CD4-positive, alpha-beta T cell treated with Interleukin-10 for 1 hour (primary cell): ENCODE measurements at regions not wholly inside any gene's neighbourhood (a gene's known extent, or its start where the extent isn't known, plus 50 kb on each side); places are given as distances from the start of the nearest gene placed in this dataset.

Source experiments
- DNase-seq: peaks from one replicate; pipeline ENCODE4 v3.0.0-alpha.2; 2020

GRCh38 chr10:126787201-126787600 lies 116.7 kb upstream of the C10orf90 start:
- DNase-seq = no peak

DNA sequence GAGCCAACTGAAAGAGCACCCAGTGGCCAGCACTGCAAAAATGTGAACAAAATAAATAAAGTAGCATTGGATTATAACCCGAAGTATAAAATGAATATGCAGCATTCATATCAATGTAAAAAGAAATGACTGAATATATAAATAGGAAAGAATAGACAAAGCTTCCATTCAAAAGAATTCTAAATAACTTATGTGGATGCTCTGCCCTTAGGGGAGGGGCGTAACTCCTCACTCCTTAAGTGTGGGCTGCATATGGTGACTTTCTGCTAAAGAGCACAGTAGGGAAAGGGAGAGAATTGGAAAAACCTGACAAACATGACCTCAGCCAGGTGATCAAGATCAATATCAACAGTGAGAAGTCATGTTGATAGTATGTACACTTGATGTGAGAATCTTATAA lies 109.9 kb upstream of the DOCK1 start:
- DNase-seq = no peak

- DNase-seq = no peak
These were observed 106.6 kb upstream of the DOCK1 start for GRCh38 chr10:126798649-126799048.

- no peak for DNase-seq
These were observed 101.8 kb upstream of the DOCK1 start for GRCh38 chr10:126803394-126803793.

DNA sequence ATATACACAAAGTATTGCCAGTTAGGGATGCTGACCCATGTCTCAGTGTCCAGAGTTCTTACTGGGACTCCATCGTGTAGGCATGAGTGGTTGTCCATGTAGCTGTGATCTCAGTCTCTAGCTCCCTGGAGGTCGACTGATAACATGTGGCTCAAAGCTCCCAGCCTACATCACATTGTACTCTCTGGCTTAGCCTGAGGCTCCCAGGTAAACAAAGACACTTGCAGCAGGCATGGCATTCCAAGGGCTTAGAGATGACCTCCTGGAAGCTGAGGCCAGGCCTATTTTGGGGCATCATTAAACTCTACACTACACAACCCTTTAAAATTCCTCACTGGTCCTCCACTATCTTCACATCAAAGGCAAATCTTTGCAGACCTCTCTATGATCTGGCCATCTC lies 100.8 kb upstream of the DOCK1 start:
- no peak for DNase-seq

DNA sequence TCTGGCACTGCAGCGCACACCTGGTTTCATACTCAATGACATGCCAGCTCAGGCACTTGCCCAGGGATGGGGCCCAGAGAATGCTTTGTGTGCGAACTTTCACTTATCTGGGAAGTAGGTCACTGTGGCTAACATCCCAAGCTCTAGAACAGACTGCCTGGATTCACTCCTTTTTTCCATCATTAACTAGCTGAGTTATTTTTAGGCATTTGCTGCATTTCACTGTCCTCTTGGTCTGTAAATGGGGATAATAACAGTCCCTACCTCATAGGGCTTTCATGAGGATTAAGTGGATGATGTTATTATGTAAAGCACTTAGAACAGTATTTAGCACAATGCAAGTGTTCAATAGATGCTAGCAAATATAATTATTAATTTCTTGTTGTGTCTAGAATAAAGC lies 98.7 kb upstream of the DOCK1 start:
- no peak for DNase-seq

DNA sequence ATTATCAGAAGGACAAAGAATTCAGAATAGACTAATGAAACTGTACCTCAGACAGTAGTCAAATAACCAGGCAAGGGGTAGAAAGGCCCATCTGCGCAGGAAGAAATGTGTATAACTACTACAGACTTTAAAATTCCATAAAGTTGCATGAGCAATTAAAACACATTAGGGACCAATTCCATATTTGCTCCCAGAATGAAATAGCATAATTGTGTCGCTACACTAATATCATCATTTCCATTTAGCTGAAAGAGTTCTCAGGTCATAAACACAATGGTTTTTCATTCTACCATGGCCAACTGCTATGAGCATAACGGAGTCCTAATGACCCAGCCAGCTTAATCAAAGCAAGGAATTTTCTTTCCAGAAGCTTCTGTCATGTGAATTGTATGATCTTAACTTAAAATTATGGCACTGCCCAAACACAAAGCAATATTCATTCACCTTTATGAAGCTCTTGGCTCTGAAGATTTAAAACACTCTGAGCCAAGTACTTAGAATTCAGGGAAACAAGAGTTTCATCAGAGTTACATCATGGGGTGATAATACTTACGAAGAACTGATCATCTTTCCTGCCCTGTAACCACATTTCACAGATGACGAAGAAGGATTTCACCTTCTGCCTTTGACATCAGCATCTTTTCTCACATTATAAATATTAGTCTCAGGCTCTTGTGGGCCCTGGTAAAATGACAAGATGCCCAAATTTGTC lies 98.1 kb upstream of the DOCK1 start:
- no peak for DNase-seq

- no peak for DNase-seq
These were observed 97.1 kb upstream of the DOCK1 start for GRCh38 chr10:126808103-126808502.

GRCh38 chr10:126813432-126813831 lies 91.8 kb upstream of the DOCK1 start:
- DNase-seq = no peak

DNA sequence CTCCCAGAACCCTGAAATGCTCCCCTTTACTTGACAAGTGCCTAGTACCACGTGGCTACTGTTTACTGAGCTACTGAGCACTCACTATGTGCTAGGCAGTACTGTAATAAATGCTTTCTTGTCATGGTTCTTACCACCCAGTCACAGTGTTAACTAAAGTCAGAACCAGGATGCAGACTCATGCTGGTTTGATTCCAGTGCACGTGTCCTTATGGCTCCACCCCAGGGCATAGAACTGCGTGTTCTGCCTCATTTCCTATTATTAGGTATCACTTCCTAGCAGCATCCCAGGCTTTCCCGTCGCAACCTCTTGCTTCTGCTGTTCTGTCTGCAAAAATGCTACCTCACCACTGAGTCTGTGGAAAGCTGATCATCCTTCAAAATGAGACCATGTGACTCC lies 71.7 kb upstream of the DOCK1 start:
- no peak for DNase-seq

DNA sequence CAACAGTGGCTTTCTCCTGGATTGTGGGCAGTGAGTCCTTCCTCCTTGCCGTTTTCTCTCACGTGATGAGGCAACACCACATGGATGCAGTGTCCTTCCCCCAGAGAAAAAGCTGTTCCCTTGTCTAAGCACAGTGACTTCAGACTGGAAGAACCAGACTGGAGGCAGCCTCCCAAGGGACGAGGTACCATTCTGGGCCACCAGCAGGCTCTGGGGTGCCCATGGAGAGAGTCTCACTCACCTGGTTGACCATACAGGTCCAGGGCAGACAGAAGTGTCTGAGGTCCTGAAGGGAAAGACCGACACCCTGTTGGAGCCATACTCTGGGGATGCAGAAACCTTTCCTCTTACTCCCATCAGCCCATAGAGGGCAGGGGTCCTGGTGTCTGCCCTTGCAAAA lies 69.2 kb upstream of the DOCK1 start:
- DNase-seq = no peak

- DNase-seq = no peak
These were observed 66.9 kb upstream of the DOCK1 start for GRCh38 chr10:126838316-126838715.

DNA sequence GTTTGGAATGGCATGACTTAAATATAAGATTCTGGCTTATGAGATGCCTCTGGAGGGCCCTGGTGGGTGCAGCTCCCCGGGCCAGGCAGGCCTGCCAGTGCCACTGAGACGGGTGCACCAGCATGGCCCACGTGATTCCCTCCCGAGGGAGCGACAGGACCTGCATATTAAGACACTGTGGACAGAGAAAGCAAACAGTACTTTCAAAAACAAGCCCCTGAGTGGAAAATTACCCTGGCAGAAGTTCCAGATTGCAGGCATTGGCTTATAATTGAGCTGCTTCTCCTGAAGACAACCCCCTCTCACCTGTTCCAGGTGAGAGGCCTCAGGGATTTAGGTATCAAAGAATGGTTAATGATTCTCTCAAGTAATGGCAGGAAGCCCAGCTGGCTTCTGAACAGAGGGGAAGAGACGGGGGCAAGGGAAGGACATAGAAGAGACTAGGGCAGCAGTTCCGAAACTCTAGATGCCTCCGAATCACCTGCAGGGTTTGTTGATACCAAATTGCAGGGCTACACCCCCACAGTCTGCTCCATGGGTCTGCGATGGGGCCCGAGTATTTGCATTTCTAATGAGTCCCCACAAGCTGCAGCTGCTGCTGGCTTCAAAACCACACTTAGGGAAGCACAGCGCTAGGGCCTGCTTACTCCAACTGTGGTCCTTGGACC lies 66.0 kb upstream of the DOCK1 start:
- no peak for DNase-seq

DNA sequence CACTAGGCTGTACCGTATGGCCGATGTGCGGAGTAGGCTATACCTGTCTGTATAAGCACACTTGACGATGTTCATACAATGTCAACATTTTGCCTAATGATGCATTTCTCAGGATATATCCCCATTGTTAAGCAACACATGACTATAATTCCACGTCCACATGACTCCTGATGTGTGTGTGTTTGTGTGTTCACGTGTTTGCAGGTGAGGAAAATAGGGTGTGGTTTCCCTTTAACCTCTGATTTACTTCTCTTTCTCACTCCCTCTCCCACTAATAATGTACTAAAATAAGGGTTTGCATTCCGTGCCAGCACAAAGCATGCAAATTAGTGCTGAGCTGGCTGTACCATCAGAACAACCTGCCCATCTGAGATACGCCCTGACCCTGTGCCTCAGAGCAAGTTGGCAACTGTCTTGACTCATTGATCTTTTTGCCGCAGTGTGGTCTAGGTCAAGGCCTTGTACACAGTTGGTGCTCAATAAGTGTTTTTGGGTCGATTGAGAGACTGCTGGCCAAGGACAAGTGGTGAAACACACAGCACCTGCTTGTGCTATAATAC lies 64.6 kb upstream of the DOCK1 start:
- no peak for DNase-seq

DNA sequence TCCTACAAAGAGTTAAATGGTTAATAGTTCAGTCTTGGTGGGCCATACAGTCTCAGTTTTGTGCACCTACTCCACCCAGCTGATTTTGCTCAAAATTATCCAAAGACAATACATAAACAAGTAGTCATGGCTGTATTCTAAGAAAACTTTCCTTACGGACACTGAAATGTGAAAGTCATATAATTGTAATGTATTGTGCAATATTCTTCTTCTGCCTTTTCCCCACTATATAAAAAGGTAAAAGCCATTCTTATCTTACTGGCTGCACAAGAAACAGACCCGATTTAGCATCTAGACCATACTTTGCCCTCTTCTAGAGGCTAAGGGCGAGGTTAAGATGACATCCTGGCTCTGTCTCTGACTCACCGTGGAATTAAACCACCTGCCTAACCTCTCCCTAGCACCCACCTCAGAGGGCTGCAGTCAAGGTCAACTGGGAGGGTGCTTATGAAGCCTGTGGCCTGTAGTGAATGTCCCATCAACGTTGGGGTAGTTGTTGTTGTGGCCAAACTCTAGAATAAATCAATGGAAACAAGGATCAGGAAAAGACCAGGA lies 63.8 kb upstream of the DOCK1 start:
- no peak for DNase-seq

- DNase-seq = no peak
These were observed 62.9 kb upstream of the DOCK1 start for GRCh38 chr10:126842356-126842755.

DNA sequence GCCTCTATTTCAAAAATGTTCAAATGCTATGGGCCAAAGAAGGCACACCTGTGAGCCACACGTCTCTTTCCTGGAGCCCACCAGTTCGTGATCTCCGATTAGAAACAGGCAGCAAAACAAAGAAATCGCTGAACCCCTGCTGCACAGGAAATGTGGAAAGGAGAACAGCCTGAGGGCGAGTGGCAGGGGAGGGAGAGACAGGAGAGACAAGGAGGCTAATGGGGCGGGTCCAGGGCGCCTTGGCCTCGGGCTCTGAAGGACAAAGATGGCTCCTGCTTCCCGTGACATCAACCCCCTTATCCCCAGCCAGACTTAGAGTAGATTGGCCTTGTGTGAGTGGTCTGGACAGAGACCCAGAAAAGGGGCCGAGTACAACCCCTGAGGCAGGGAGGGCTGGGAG lies 62.4 kb upstream of the DOCK1 start:
- DNase-seq = no peak

GRCh38 chr10:126843299-126843934 lies 61.8 kb upstream of the DOCK1 start:
- DNase-seq = no peak

DNA sequence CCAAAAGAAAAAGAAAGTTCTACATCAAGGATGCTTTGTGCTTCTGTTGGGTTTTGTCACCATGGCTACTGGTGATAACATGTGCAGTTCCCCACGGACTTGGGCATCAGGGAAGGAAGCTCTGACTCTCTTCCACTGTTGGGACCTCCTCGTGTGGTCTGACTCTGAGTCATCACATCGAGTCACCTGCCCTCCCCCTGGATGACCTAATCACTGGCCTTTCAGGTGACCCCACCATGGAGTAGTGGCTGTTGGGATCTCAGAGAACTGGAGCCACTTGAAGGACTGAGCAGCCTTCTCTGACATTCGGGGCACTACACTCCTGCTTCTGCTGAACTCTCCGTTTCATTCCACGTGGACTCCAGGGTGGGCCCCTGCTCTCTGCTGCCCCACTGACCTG lies 60.8 kb upstream of the DOCK1 start:
- DNase-seq = no peak

DNA sequence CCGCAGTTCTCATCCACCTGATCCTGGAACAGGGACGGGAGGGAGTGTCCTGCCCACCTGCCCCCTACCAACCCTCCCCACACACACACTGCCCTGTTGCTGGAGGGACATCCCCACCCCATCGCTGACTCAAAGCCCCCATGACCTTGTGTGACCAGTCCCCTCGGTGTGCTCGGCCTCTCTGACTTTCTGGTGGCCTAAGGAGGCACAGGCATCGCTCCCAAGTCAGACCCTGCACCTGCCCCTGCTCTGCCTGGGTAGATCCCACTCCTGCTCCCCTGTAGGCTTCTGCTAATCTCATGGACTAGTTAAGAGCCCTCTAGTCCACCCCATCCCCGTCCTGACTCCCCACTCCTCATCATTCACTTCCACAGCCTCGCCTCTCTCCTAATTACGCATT lies 58.8 kb upstream of the DOCK1 start:
- no peak for DNase-seq

DNA sequence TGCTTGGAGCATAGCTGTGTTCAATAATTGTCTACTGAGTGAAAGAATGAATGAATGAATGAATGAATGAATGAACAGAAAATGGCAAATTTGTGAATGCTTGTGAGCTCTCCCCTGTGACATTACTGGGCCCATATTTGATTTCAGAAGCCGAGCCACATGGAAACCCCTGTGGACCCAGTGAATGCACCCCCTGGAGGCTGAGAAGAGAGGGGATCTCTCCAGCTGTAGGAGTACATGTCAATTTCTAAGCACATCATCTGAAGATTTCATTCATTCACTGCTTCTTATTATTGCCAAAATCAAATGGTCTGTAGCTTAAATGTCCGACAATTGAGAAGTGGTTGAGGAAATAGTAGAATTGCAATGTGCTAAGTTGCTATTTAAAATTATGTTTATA lies 58.3 kb upstream of the DOCK1 start:
- DNase-seq = no peak

DNA sequence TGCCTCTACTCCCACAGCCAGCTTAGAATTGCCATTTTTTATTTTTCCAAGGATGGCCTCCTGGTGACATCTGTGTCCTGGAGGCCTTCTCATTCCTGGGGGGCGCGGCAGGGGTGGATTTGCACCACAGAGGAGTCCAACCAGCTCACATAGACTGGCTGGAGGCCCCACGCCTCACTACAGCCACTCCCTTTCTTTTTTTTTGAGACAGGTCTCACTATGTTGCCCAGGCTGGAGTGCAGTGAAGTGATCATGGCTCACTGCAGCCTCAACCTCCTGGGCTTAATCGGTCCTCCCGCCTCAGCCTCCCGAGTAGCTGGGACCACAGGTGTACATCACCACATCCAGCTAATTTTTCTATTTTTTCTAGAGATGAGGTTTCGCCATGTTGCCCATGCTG lies 57.6 kb upstream of the DOCK1 start:
- DNase-seq = no peak

DNA sequence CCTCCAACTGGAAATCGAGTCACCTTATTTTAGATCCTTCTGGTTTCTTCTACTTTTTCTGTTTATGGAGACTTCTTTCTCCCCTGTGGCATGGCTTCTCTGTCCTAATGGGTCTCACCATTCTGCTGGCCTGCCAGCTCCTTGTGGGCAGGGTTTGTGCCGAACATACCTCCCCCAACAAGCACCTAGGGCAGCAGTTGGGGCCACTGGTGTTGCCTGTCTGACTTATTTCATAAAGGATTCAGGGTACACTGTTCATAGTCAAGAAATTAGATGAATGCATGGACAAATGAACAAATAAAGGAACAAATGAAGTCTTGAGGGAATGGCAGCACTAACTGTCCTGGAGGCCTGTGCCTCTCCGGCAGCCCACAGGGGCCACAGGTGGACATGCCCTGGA lies 55.6 kb upstream of the DOCK1 start:
- DNase-seq = no peak
